Nucleus accumbens (tissue), 56 donors: ENCODE measurements at regions not wholly inside any gene's neighbourhood (a gene's known extent, or its start where the extent isn't known, plus 50 kb on each side); places are given as distances from the start of the nearest gene placed in this dataset.

Experiments
- DNase-seq, 56 donors: peaks; one replicate each; lab custom pipeline; 2025; lab: John Stamatoyannopoulos, UW

DNA sequence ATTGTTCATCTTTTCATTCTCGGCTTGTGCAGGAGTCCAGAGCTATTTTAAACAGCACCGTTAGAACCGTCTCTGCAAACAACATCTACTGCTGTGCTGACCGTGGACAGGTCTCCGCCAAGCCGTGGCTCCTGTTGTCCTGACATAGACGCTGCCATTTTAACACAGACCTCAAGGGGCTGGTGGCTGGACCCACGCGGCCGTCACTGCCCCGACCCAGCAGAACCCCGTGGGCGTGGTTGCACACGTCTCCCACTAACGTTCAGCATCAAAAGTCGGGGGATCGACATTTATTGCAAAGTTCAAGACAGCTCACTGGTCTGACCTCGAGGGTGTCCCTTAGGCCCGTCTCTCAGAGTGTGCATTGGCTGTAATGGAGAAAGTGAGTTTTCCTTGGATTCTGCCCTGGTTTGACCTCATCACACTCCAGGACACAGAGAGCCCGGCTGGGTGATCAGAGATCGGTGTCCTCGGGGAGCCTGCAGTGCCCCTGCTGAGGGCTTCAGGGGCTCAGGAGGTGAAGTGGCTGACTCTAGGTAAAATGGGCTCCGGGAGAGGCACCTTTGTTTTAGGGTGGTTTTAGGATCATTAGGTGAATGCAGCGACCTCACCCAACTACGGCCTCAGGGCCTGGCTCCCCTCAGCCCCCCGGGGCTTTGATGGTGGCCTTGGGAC is 363.2 kb downstream of the THBS2 start:
- no peak for DNase-seq

DNA sequence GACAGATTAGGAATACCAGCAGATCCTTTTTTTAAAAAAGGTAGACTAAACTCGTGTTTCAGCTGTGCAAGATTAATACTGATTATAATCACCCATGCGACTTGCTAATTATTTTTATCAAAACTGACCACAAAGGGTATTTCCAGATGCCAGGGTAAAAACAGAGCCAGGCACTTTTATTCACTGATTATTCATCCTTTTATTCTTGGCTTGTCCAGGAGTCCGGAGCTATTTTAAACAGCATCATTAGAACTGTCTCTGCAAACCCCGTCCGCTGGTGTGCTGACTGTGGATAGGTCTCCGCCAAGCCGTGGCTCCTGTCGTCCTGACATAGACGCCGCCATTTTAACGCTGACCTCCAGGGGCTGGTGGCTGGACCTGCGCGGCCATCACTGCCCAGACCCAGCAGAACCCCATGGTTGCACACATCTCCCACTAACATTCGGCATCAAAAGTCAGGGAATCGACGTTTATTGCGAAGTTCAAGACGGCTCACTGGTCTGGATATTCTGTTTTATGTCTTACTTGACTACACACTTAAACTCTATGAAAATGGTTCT is 364.8 kb downstream of the THBS2 start:
- no peak for DNase-seq

DNA sequence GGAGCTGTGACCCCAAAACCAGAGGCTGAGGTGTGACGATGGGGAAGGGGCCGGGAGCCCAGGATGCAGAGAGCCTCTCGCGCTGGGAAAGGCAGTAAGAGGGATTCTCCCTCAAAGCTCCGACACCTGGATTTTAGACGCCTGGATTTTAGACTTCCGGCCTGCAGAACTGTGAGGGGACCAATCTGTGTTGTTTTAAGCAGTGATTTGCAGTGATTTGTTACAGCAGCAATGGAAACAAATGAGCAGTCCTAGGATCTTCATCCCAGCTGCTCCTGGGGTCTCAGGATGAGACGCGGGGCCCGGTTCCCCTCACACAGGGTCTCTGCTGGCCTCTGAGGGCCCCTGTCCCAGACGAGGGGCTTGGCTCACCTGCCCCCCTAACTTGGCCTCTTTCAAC is 365.5 kb downstream of the THBS2 start:
- DNase-seq = no peak

DNA sequence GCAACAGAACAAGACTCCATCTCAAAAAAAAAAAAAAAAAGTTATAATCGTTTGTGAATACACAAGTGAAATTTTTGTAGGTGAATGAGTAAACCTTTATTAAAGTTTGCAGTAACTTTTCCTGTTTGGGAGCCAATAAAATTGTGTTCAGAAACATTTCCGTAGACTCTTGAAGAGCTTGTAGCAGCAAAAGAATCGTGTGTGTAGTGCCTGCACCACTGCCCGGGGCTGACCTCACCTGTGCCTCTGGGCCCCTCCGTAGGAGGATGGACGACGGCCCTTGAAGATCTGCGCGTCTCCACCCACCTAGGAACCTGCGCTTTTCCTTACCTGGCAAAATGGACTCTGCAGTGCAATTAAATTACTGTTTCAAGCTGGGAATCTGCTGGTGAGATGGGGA is 366.0 kb downstream of the THBS2 start:
- DNase-seq = no peak

DNA sequence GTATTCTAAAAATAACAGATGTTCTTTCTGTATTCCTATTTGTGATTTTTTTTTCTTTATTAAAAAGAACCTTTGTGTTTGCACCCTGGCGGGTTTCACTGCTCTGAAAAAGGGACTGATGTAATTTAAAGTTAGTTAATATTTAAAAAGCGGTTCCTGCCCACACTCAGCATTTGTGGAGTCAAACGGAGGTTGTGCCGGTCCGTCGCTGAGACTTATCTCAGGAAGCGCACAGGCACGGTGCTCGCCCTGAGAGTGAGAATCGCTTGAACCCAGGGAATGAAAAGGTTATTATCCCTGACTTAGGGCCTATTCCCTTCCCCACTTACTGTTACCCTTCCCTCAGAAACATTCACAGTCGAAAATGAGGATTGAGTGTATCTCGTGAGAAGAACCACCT is 366.7 kb downstream of the THBS2 start:
- no peak for DNase-seq

DNA sequence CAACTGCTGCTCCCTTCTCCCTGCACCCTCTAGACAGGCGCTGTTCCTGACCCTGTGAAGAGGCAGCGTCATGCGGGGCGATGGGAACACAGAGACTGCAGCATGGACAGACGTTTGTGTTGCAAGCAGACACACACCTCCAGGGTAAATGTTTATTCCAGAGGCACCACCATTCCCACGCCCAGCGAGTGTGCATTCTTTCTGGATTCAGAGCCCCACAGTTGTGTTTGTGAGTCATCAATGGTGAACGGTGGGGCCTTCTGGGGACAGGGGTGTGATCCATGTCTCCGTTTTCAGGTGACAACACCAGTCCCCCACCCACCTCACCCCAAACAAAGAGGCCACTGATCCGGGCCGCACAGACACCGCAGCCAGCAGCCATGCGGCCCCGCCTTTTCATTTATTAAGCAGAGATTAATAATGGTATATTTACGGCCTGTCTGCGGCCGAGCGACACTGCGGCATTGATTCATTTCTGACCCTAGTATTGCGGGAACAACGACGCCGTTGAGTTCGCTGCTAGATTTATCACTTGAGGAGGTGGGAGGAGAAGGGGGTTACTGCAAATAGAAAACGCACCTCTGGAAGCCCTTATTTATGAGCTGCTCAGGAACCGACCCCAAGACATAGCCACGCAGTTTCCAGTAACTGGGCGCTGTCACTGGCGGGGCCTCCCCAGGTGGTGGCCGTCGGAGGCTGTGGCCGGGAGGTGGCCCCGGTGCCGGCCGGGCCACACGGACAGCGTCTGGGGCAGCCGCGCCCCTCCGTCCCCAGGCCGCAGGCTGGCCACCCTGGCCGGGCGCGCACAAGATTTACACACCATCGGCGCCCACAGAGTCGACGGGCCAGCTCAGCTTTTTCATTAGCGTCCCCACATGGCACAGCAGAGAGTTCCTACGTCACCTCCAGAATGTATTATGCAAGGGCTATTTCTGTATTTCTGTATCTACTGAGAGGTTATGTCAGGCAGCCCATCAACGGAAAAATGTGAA is 367.6 kb downstream of the THBS2 start:
- no peak for DNase-seq

DNA sequence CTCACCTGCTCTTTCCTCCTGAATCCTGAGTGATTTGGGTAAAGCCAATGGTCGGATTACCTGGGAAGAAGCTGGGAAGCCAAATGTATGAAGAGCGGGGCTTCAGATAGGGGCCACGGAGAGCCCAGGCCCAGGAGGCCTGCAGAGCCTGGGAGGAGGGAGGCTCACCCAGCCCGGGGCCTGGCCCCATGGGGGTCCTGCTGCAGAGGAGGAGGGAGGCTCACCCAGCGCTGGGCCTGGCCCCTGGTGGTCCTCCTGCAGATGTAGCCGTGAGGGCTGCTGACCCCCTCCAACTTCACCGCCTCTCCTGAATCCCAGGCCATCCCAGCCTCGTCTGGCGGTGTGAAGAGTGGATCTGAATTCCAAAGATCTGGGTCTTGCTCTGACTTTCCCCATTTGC is 368.4 kb downstream of the THBS2 start:
- no peak for DNase-seq

DNA sequence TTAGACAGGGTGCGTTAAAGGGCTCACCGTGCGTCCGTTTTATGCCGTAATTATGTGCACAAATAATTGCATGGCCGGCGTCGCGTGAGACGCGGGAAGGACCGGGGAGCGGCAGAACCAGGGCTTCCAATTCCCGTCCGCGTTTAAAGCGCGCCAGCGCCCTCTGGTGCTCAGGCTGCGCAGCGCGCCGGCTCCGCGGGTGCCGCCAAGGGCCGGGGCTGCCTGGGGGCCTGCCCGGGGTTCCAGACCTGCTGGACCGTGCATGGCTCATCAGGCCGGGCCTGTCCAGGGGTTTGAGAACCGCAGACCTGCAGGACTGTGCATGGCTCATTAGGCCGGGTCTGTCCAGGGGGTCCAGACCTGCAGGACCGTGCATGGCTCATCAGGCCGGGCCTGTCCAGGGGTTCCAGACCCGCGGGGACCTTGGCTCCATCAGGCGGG is 369.0 kb downstream of the THBS2 start:
- peak in 44 of 56 donors; percentile 13 to 82 (median 48) for DNase-seq

DNA sequence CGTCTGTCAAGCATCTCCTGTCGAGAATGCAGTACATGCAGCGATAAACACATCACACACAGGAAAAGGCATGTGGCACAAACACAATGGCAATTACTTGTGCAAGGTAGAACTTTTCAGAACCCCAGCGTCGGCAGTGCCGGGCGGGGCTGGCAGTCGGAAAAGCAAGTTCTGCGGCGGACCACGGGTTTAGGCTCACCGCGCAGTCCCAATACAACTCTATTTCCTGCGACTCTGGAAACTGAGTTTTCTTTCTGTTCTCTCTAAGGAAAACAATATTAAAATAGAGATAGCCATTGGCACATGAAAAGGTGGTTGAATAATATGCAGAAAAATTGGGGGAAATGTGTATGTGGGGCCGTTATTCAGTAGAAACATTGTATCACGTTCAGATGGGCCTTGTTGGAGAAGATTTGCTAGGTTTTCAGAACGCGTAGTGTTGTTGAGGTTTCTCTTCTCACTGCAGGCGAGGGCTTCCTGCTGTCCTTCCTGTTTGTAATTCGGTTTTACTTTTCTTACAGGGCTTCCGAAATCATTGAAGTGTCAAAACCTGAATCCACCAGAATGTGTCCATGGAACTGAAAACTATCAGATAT is 369.5 kb downstream of the THBS2 start:
- no peak for DNase-seq

DNA sequence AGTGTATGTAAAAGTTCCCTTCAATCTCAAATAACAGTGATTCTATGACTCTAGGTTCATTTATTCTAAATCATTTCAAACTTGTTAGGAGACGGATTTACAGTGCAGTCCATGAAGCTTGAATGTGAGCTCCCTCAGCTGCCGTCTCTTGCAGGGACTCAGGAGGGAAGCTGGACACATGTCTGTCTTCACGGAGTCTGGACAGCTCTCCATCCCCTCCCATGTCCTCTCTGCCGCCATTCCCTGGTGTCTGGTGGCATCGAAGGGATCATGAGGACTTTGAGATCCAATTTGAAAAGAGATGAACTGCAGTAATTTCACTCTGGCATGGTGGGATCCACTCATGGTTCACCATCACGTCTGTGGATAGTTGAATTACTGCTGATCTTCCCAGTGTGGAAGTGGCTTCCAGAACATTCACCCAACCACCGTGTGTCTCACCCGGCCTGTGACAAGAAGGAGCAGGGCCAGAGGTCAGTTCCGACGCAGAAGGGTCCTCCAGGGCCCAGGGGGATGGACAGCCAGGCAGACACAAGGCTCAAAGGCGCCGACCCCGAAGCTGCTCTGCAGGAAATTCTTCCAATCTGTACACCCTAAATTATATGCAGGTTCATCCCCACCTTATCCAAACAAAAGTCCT is 370.1 kb downstream of the THBS2 start:
- no peak for DNase-seq

DNA sequence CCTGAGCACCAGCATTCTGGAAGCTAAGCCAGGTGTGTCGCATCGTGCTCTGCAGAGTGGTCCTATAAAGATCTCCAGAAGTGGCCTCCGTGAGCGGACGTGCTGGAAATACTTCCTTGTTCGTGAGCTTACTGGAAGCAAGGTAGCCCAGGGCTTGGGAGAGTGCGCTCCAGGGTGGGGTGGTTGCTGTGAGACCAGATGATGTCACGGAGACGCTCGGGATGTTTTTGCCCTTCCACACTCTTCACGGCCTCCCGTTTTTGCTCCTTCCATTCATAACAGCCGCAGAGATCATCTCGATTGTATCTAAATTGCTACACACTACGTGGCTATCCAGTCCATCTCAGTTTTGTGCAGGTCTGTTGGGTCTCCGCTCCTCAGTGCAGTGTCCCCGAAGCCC is 373.4 kb downstream of the THBS2 start:
- no peak for DNase-seq

DNA sequence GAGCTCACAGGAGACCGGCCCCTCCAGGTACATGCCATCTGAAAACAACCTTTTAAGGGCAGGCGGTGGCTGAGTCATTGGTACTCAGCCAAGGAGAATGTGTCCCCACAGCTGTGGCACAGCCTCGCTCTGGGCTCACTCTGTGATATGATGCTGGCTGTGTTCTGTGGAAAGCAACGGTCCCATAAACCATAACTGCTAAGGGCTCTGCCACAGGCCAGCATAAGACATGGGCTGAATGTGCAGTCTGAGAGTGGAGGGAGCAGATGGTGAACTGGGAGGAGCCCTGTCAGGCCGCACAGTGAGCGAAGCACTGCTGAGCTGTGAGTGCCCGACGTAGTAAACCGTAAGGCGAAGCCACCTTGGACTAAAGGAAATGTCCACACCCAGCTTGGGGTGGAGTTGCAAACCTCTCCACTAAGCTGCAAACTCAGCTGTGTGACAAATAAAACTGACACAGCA is 375.8 kb downstream of the THBS2 start:
- peak in 2 of 56 donors; percentile 8 to 40 for DNase-seq

DNA sequence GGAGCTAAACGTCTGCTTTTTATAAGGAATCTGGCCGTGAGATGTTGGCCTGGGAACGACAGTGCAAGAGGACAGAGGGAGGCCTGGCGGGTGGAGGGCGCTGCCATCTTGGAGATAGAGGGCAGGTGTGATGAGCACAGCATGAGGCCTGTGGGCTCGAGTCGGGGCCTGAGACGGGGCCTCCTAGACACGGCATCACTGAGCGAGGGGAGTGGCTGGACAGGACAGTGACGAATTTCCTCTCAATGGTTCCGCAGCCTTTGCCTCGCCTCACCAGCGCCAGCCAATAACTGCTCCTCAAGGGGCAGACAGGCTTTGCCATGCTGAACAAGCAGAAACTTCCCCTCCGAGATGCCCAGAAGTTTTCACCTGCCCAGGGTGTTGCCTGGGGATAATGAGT is 376.7 kb downstream of the THBS2 start:
- DNase-seq = no peak

DNA sequence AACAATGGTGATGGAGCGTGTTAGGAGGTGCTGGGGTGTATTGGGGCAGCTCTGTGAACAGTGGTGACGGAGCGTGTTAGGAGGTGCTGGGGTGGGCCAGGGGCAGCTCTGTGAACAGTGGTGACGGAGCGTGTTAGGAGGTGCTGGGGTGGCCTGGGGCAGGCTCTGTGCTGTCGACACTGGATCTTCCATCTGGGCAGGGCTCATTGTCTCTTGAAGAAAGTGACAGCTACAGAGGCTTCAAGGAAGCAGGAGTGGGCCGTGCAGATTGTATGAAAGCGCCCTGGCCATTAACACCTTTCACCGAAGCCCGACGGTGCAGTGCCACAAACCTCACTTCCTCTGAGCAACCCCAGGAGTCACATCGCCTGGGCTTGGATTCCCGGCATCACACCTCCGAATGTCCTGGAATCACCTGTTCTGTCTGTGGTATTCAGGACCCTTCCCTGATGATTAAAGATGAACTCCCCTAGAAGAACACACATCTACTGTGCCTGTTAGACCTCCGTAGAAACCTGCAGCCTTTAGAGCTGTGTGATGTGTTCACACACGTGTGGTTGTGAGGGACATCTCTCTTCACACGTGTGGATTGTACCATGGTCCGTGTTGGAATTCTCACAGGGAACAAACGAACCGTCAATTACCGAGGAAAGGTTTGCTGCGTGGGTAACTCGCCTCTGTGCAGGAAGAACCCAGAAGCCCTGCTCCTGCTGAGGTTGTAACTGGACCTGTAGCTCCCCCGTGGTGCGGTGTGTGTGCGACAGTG is 377.7 kb downstream of the THBS2 start:
- no peak for DNase-seq

DNA sequence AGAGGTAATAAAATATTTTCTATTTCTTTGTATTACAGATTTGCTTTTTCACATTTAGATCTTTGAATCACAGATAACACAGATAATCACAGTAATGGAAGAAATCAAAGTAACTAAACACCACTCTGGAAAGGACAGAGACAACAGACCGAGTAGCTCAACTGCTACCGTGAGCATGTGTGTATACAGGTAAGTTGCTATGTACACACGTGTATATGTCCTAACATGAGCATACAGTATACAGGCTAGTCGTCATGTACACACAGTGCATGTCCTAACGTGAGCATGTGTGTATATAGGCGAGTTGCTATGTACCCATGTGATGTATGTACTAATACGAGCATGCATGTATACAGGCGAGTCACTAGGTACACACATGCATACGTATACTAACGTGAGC is 379.0 kb downstream of the THBS2 start:
- DNase-seq = no peak

DNA sequence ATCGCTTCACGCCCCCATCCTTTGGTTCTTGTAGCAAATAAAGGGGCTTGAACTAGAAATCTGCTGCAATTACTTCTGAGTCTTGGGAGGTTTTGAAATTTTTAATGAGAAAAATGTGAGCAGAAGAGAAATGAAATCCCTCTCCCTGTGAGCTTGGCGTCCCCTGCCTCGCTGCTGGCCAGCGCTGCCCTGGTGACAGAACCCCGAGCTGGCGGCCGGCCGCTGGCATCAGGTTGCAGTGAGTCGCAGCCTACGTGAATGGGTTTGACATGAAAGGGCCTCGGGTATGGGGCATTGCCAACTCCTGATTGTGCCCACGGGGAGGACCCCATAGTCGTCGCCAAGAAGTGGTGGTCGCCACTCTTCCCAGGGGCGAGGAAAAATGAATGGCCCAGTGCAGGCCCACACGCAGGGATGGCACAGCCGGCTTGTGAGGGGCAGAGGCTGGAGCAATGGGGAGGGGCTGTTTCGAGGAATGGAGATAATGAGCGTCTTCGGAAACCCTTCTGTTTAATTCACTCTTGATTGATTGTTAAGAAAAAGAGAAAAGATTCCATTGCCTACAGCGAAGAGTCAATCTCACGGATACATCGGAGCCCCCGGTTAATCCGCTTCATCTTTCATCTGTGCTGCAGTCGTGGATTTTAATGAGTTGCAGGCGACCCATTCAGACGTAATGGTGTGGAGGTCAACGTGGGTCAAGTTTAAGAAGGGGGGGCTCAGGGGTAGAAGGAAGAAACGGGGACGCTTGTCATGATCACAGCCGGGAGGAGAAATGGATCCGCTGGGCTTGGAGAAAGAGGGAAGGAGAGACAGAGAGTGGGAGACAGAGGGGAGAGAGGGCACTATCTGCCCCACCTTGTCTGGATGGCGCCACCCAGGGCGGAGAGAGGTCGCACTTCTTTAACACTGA is 380.1 kb downstream of the THBS2 start:
- no peak for DNase-seq

DNA sequence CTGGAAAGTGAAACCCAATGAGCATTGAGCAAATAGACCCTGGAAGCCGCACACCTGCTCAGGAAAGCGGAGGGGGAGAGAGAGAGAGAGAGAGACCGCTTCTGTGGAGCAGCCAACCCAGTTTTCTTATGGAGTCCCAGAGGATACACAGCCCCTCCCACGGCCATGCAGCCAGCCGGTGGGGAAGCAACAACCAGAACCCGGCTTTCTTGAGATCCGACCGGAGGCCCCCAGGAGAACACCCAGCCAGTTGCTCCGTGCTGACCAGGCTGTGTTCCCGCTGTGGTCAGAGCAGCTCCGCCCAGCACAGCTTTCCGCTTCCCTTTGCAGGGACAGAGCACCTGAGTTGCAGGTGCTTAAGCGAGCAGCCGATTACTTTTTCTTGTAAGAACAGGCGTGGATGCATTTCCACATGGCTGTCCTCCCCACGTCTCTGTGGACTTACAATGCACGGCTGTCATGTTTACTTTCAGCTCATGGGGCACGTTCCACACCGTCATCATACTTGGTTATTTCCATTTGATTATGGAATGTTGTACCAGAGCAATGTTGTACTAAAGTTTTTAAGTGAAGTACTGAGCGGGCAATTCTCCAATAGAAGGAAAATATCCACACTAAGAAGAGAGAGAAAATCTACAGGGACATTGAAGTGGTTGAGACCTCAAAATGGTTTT is 381.9 kb downstream of the THBS2 start:
- DNase-seq = no peak

DNA sequence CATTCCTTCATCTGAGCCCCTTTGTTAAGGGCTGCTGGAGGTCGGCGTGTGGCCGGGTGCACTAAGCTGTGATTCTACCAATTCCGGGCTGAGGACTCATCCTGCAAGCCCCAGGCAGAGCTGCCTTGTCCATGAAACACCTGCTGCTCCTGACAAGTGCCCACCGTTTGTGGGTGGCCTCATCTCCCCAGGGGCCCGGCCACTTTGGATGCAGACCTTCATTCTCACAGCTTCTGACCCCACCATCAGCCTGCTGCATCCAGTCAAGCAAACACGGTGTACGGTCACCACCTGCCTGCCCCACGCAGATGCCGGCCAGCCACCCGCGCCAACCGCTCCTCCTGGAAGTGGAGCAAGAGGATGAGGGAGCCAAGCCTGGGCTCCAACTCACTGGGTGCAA is 382.7 kb downstream of the THBS2 start:
- no peak for DNase-seq
